ENCODE measurements at regions not wholly inside any gene's neighbourhood (a gene's known extent, or its start where the extent isn't known, plus 50 kb on each side); places are given as distances from the start of the nearest gene placed in this dataset.

DNA sequence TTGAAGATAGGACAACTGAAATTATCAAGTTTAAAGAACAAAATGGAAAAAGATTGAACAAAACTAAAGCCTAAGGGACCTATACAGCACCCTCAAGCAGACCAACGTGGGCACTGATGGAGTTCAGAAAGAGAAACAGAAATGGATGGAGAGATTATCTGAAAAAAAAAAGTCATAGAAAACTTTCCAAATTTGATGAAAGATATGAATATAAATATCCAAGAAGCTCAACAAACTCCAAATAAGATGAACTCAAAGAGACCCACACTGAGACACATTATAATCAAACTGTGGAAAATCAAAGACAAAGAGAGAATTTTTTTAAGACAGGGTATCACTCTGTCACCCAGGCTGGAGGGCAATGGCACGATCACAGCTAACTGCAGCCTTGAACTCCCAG, 128.6 kb upstream of the PUM3 start:
- Histone ChIP-seq H3K4me3 (ENCODE audit: low read depth in 2 of 2, low read length in 1 of 2) (no peak overlapping the region), H3K27ac (ENCODE audit: low read depth in 2 of 2, low read length in 1 of 2) (no peak overlapping the region), H3K9me3 (no peaks in the 10 kb centered on the region), H3K36me3 (replicated peaks in 1 of 2; ENCODE audit: control insufficient read depth in 1 of 2, insufficient read depth in 2 of 2, low read length in 1 of 2) (no peaks in the 10 kb centered on the region), H4K20me1 (ENCODE audit: insufficient read depth) (no peaks in the 10 kb centered on the region), H3F3A (replicated peaks; ENCODE audit: insufficient read depth) (no peaks in the 10 kb centered on the region), H3K4me2 (no peak overlapping the region), H3K9me2 (no peaks in the 10 kb centered on the region), H2AFZ (ENCODE audit: low read depth) (no peak overlapping the region), H3K79me2 (ENCODE audit: insufficient read depth) (no peaks in the 10 kb centered on the region), H3K4me1 (ENCODE audit: control insufficient read depth in 1 of 2, insufficient read depth in 2 of 2, low read depth in 1 of 2, low read length in 1 of 2) (no peaks in the 10 kb centered on the region), H3K9ac (no peak overlapping the region), H3K27me3 (ENCODE audit: insufficient read depth) (no peaks in the 10 kb centered on the region)
- 4% methylated on average over 2 of the region's 2 CpGs for WGBS (ENCODE audit: low lambda C conversion rate)
- POLR2A ChIA-PET: no interaction called here
- TF ChIP-seq ELF1 (IDR thresholded peaks at IDR 0.05): no peak
- no peak for DNase-seq
- CTCF ChIA-PET: no interaction called here

DNA sequence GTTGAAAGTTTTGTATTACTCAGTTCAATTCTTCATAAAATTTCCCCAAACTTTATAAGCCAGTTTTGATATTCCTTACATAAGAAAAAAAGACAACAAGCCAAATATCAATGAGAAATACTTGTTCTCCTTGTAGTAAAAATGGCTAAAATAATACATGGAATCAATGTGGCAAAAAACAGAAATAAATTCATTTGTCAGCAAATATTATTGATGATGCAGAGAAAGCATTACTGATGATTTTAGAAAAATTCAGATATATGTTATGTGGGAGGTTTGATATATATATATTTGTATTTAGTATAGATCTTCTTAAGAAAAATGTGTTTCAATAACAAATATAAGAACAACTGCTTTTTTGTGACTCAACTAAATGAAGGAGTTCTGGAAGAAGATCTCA, 127.0 kb upstream of the PUM3 start:
- Histone ChIP-seq H3K9me3 (no peaks in the 10 kb centered on the region), H3F3A (replicated peaks; ENCODE audit: insufficient read depth) (no peaks in the 10 kb centered on the region), H3K9ac (no peak overlapping the region), H3K79me2 (ENCODE audit: insufficient read depth) (no peaks in the 10 kb centered on the region), H3K4me1 (ENCODE audit: control insufficient read depth in 1 of 2, insufficient read depth in 2 of 2, low read depth in 1 of 2, low read length in 1 of 2) (no peaks in the 10 kb centered on the region), H3K27me3 (ENCODE audit: insufficient read depth) (no peaks in the 10 kb centered on the region), H3K9me2 (no peaks in the 10 kb centered on the region), H4K20me1 (ENCODE audit: insufficient read depth) (no peaks in the 10 kb centered on the region), H2AFZ (ENCODE audit: low read depth) (no peak overlapping the region), H3K4me2 (no peak overlapping the region), H3K4me3 (ENCODE audit: low read depth in 2 of 2, low read length in 1 of 2) (no peak overlapping the region), H3K27ac (ENCODE audit: low read depth in 2 of 2, low read length in 1 of 2) (no peak overlapping the region), H3K36me3 (replicated peaks in 1 of 2; ENCODE audit: control insufficient read depth in 1 of 2, insufficient read depth in 2 of 2, low read length in 1 of 2) (no peaks in the 10 kb centered on the region)
- ChIA-PET CTCF (no interaction called here), POLR2A (no interaction called here)
- DNase-seq: no peak
- TF ChIP-seq EZH2phosphoT487 (IDR thresholded peaks at IDR 0.05; ENCODE audit: borderline replicate concordance, low read depth): no peak
- TF ChIP-seq NRF1 (IDR thresholded peaks at IDR 0.05; ENCODE audit: low read depth, low read length): no peak
- TF ChIP-seq JUND (IDR thresholded peaks at IDR 0.05): no peak
- TF ChIP-seq, protein P1, sequence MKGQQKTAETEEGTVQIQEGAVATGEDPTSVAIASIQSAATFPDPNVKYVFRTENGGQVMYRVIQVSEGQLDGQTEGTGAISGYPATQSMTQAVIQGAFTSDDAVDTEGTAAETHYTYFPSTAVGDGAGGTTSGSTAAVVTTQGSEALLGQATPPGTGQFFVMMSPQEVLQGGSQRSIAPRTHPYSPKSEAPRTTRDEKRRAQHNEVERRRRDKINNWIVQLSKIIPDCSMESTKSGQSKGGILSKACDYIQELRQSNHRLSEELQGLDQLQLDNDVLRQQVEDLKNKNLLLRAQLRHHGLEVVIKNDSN (IDR thresholded peaks at IDR 0.05; ENCODE audit: borderline replicate concordance, low read depth): no peak
- no peak for TF ChIP-seq NFIC (IDR thresholded peaks at IDR 0.05; ENCODE audit: borderline replicate concordance)
- TF ChIP-seq, protein P2, sequence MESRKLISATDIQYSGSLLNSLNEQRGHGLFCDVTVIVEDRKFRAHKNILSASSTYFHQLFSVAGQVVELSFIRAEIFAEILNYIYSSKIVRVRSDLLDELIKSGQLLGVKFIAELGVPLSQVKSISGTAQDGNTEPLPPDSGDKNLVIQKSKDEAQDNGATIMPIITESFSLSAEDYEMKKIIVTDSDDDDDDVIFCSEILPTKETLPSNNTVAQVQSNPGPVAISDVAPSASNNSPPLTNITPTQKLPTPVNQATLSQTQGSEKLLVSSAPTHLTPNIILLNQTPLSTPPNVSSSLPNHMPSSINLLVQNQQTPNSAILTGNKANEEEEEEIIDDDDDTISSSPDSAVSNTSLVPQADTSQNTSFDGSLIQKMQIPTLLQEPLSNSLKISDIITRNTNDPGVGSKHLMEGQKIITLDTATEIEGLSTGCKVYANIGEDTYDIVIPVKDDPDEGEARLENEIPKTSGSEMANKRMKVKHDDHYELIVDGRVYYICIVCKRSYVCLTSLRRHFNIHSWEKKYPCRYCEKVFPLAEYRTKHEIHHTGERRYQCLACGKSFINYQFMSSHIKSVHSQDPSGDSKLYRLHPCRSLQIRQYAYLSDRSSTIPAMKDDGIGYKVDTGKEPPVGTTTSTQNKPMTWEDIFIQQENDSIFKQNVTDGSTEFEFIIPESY (IDR thresholded peaks at IDR 0.05; ENCODE audit: borderline replicate concordance, low read depth): no peak

DNA sequence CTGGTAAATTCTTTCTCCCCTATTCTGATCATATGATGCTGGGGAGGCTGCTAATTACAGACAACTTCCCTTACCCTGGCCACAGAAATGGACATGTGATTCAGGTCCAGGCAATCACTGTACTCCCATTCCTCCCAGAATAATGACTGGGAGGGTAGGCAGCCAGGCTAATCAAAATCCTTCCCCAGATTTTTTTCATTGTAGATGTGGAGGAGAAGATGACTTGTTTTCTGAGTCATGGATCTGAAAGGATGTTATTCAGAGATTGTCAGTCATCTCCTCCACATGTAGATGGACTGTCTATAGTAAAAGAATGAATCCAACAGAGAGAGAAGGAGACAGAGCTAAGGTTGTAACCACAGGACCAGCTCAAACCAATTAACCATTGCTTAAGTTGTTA, 123.9 kb upstream of the PUM3 start:
- Histone ChIP-seq H2AFZ (ENCODE audit: low read depth) (no peak overlapping the region), H3K27me3 (ENCODE audit: insufficient read depth) (no peaks in the 10 kb centered on the region), H3K9ac (no peak overlapping the region), H3K9me2 (no peaks in the 10 kb centered on the region), H3K36me3 (replicated peaks in 1 of 2; ENCODE audit: control insufficient read depth in 1 of 2, insufficient read depth in 2 of 2, low read length in 1 of 2) (no peaks in the 10 kb centered on the region), H3K79me2 (ENCODE audit: insufficient read depth) (no peaks in the 10 kb centered on the region), H3K27ac (ENCODE audit: low read depth in 2 of 2, low read length in 1 of 2) (no peak overlapping the region), H3K4me1 (ENCODE audit: control insufficient read depth in 1 of 2, insufficient read depth in 2 of 2, low read depth in 1 of 2, low read length in 1 of 2) (no peaks in the 10 kb centered on the region), H4K20me1 (ENCODE audit: insufficient read depth) (no peaks in the 10 kb centered on the region), H3K4me3 (ENCODE audit: low read depth in 2 of 2, low read length in 1 of 2) (no peak overlapping the region), H3K9me3 (no peaks in the 10 kb centered on the region), H3K4me2 (no peak overlapping the region), H3F3A (replicated peaks; ENCODE audit: insufficient read depth) (no peaks in the 10 kb centered on the region)
- CTCF ChIA-PET: interaction anchor here (1.0 kb wide), 1 partner anchor 14 kb away, joined by 3 read pairs; no protein-coding TSS in a partner anchor
- POLR2A ChIA-PET: interaction anchor here (0.7 kb wide), 1 partner anchor 52 kb away, joined by 3 read pairs; no protein-coding TSS in a partner anchor
- no peak for DNase-seq
- TF ChIP-seq, protein P1 (IDR thresholded peaks at IDR 0.05; ENCODE audit: borderline replicate concordance, low read depth): no peak
- no peak for TF ChIP-seq RAD21 (IDR thresholded peaks at IDR 0.05; ENCODE audit: low read length)
- TF ChIP-seq, protein P3, sequence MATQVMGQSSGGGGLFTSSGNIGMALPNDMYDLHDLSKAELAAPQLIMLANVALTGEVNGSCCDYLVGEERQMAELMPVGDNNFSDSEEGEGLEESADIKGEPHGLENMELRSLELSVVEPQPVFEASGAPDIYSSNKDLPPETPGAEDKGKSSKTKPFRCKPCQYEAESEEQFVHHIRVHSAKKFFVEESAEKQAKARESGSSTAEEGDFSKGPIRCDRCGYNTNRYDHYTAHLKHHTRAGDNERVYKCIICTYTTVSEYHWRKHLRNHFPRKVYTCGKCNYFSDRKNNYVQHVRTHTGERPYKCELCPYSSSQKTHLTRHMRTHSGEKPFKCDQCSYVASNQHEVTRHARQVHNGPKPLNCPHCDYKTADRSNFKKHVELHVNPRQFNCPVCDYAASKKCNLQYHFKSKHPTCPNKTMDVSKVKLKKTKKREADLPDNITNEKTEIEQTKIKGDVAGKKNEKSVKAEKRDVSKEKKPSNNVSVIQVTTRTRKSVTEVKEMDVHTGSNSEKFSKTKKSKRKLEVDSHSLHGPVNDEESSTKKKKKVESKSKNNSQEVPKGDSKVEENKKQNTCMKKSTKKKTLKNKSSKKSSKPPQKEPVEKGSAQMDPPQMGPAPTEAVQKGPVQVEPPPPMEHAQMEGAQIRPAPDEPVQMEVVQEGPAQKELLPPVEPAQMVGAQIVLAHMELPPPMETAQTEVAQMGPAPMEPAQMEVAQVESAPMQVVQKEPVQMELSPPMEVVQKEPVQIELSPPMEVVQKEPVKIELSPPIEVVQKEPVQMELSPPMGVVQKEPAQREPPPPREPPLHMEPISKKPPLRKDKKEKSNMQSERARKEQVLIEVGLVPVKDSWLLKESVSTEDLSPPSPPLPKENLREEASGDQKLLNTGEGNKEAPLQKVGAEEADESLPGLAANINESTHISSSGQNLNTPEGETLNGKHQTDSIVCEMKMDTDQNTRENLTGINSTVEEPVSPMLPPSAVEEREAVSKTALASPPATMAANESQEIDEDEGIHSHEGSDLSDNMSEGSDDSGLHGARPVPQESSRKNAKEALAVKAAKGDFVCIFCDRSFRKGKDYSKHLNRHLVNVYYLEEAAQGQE (IDR thresholded peaks at IDR 0.05; ENCODE audit: low read depth, low read length): no peak
- TF ChIP-seq SMC3 (IDR thresholded peaks at IDR 0.05; ENCODE audit: low read depth, low read length): no peak
- TF ChIP-seq, protein P4, sequence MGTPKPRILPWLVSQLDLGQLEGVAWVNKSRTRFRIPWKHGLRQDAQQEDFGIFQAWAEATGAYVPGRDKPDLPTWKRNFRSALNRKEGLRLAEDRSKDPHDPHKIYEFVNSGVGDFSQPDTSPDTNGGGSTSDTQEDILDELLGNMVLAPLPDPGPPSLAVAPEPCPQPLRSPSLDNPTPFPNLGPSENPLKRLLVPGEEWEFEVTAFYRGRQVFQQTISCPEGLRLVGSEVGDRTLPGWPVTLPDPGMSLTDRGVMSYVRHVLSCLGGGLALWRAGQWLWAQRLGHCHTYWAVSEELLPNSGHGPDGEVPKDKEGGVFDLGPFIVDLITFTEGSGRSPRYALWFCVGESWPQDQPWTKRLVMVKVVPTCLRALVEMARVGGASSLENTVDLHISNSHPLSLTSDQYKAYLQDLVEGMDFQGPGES (IDR thresholded peaks at IDR 0.05; ENCODE audit: low read depth, low read length): no peak
- no peak for TF ChIP-seq TEAD4 (IDR thresholded peaks at IDR 0.05; ENCODE audit: borderline replicate concordance, insufficient read depth)
- no peak for TF ChIP-seq RXRA (IDR thresholded peaks at IDR 0.05; ENCODE audit: borderline replicate concordance, low read depth)
- TF ChIP-seq POLR2AphosphoS5 (IDR thresholded peaks at IDR 0.05; ENCODE audit: low read depth, low read length): no peak

Data from SK-N-SH (cell line).